ENCODE measurements at regions not wholly inside any gene's neighbourhood (a gene's known extent, or its start where the extent isn't known, plus 50 kb on each side); places are given as distances from the start of the nearest gene placed in this dataset.

- 79 to 80% methylated on average over 5 of the region's 5 CpGs for WGBS, 2 donors
- no peaks in the 10 kb centered on the region for H3K36me3 ChIP-seq
- intact Hi-C loops (cut with DNase I) = no loop called here
These were observed 176.8 kb downstream of the LINC00237 start for GRCh38 chr20:20929341-20929740.

GRCh38 chr20:20926222-20926905 is 179.8 kb downstream of the LINC00237 start:
- Histone ChIP-seq H3K36me3 (no peaks in the 10 kb centered on the region), H3K4me1 (no peaks in the 10 kb centered on the region), H3K9me3 (no peaks in the 10 kb centered on the region), H3K27me3 (no peaks in the 10 kb centered on the region), H3K27ac (no peak overlapping the region), H3K4me3 (replicated peaks in 1 of 3) (no peak overlapping the region)
- intact Hi-C loops (cut with DNase I) = no loop called here
- peak; percentile 35 to 46 for DNase-seq
- TF ChIP-seq POLR2A (IDR thresholded peaks at IDR 0.05) = no peak
- TF ChIP-seq CTCF (IDR thresholded peaks at IDR 0.05) = no peak
- 49 to 56% methylated on average over 7 to 8 of the region's 8 CpGs for WGBS, 2 donors

More at GRCh38 chr20:20929341-20929740, 176.8 kb downstream of the LINC00237 start:
- no peak for DNase-seq
- Histone ChIP-seq H3K9me3 (no peaks in the 10 kb centered on the region), H3K4me1 (no peaks in the 10 kb centered on the region), H3K27ac (no peak overlapping the region), H3K27me3 (no peaks in the 10 kb centered on the region), H3K4me3 (replicated peaks in 1 of 3) (no peak overlapping the region)
- TF ChIP-seq POLR2A (IDR thresholded peaks at IDR 0.05) = no peak
- no peak for TF ChIP-seq CTCF (IDR thresholded peaks at IDR 0.05)

DNA sequence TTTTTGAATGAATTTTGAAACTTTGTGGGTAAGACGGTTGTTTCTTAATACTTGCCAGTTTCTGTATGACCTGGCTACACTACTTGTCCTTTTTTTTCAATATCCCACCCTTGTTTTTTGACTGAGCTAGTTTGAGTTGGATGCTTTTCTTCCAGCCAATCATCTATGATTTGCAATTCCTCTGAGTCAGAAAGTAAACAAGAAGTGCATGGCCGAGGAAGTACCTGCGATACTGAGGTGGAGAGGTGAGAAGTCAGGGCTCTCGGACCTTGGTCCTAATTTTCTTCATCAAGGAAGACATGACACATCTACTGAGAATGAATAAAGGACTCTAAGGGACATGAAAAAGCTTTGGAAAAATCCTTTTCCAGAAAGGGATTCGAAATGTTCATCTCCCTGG is 185.7 kb downstream of the LINC00237 start:
- Histone ChIP-seq H3K27me3 (no peaks in the 10 kb centered on the region), H3K4me3 (replicated peaks in 1 of 3) (no peak overlapping the region), H3K27ac (no peak overlapping the region), H3K36me3 (no peaks in the 10 kb centered on the region), H3K4me1 (no peaks in the 10 kb centered on the region), H3K9me3 (no peaks in the 10 kb centered on the region)
- no peak for TF ChIP-seq POLR2A (IDR thresholded peaks at IDR 0.05)
- no peak for TF ChIP-seq CTCF (IDR thresholded peaks at IDR 0.05)
- 80 to 85% methylated on average over 5 of the region's 5 CpGs for WGBS, 2 donors
- intact Hi-C loops (cut with DNase I) = no loop called here
- no peak for DNase-seq

- intact Hi-C loops (cut with DNase I) = no loop called here
- no peaks in the 10 kb centered on the region for H3K36me3 ChIP-seq
- peaks cover 0 to 4% of the 10 kb centered on the region in 2 donors for H3K4me1 ChIP-seq
- no peak for DNase-seq
- no peak overlapping the region for H3K4me3 ChIP-seq (replicated peaks in 1 of 3)
- TF ChIP-seq CTCF (IDR thresholded peaks at IDR 0.05) = no peak
- TF ChIP-seq POLR2A (IDR thresholded peaks at IDR 0.05) = no peak
- 0 to 26% methylated on average over 1 of the region's 1 CpG for WGBS, 2 donors
- no peak overlapping the region for H3K27ac ChIP-seq
- H3K9me3 ChIP-seq = no peaks in the 10 kb centered on the region
- H3K27me3 ChIP-seq = no peaks in the 10 kb centered on the region
These were observed 190.3 kb downstream of the LINC00237 start for GRCh38 chr20:20915844-20916243.

GRCh38 chr20:20904501-20904831 is 192.0 kb upstream of the RALGAPA2 start:
- H3K9me3 ChIP-seq = no peaks in the 10 kb centered on the region
- intact Hi-C loops (cut with DNase I) = loop anchor here (10.0 kb wide), 1 partner anchor 140 kb away; no protein-coding TSS in a partner anchor
- no peaks in the 10 kb centered on the region for H3K27me3 ChIP-seq
- no peak overlapping the region for H3K27ac ChIP-seq
- H3K4me3 ChIP-seq (replicated peaks in 1 of 3) = no peak overlapping the region
- DNase-seq = no peak
- no peak for TF ChIP-seq POLR2A (IDR thresholded peaks at IDR 0.05)
- WGBS, 2 donors = 93 to 95% methylated on average over 2 of the region's 2 CpGs
- H3K4me1 ChIP-seq = no peaks in the 10 kb centered on the region
- H3K36me3 ChIP-seq = no peaks in the 10 kb centered on the region

Measured in thyroid gland (tissue), 4 donors.